Endothelial cell of umbilical vein (primary cell): ENCODE measurements at regions not wholly inside any gene's neighbourhood (a gene's known extent, or its start where the extent isn't known, plus 50 kb on each side); places are given as distances from the start of the nearest gene placed in this dataset.

Source experiments
- BruUV-seq: library from RNA; stranded (reverse); fragments of 400-500 nt; replicated peaks from 2 replicates; lab custom pipeline; 2021; lab: Mats Ljungman, UMichigan
- CTCF ChIA-PET: fragments of 300-600, 350-600 bp; sonication (Branson Sonifier 250); formaldehyde crosslinking; loops from one replicate; lab custom pipeline; 2021; ENCODE audit warnings: antibody characterized with exemption, inconsistent platforms; lab: Charles Lee
- POLR2A ChIA-PET: fragments of 300-600, 350-600 bp; sonication (Branson Sonifier 250); formaldehyde crosslinking; loops from one replicate; lab custom pipeline; 2021; ENCODE audit warnings: antibody characterized with exemption, inconsistent platforms; lab: Charles Lee
- DNase-seq: peaks from one replicate; pipeline ENCODE4 v3.0.0-alpha.2; 2011; ENCODE audit warnings: low read depth, low spot score
- FAIRE-seq: peaks from 2 replicates; lab custom pipeline; 2011; peaks lifted over from hg19 to GRCh38; lab: Jason Lieb, UNC
- H2AFZ ChIP-seq: 2 replicates; pipeline ENCODE4 v1.6.0; 2012; ENCODE audit warnings: low read depth, low read length, control low read depth, inconsistent platforms
- H3K27ac ChIP-seq: 2 replicates; pipeline ENCODE4 v1.5.1; 2011; ENCODE audit warnings: low read depth, mild to moderate bottlenecking, control low read depth, low read length, moderate library complexity; ENCODE audit not compliant: insufficient read depth
- H3K27me3 ChIP-seq, 2 experiments: 2 replicates each; pipeline versions ENCODE4 v1.6.0 to v1.6.1; 2011; ENCODE audit warnings: low read length in 2 of 2, mixed read lengths in 1 of 2; ENCODE audit not compliant: control insufficient read depth in 2 of 2, insufficient read depth in 2 of 2
- H3K36me3 ChIP-seq, 2 experiments: 2 replicates in 1 of 2; 3 replicates in 1 of 2; pipeline ENCODE4 v1.5.1; 2011; ENCODE audit warnings: low read length in 2 of 2, mild to moderate bottlenecking in 1 of 2, moderate library complexity in 1 of 2; ENCODE audit not compliant: control insufficient read depth in 2 of 2, insufficient read depth in 2 of 2; ENCODE audit errors: extremely low read depth in 1 of 2
- H3K4me1 ChIP-seq: 3 replicates; pipeline ENCODE4 v1.5.1; 2011; ENCODE audit warnings: mild to moderate bottlenecking, low read length; ENCODE audit not compliant: control insufficient read depth, insufficient read depth; ENCODE audit errors: extremely low read depth
- H3K4me2 ChIP-seq: 2 replicates; pipeline ENCODE4 v1.6.1; 2011; ENCODE audit warnings: low read length, control low read depth, mixed read lengths; ENCODE audit not compliant: insufficient read depth
- H3K4me3 ChIP-seq, 3 experiments: fragments of 200-600 bp in 1 of 3; sonication (generic), shearing (Covaris generic) in 1 of 3; replicated peaks in 1 of 3; 2 replicates each; pipeline ENCODE4 v1.5.1; 2011 to 2016; ENCODE audit warnings: control low read depth in 3 of 3, low read length in 3 of 3, mild to moderate bottlenecking in 2 of 3, inconsistent platforms in 1 of 3, low read depth in 1 of 3, moderate library complexity in 1 of 3; ENCODE audit not compliant: insufficient read depth in 1 of 3
- H3K79me2 ChIP-seq: 2 replicates; pipeline ENCODE4 v1.6.0; 2012; ENCODE audit warnings: low read length, inconsistent platforms; ENCODE audit not compliant: control insufficient read depth, insufficient read depth
- H3K9ac ChIP-seq: replicated peaks from 2 replicates; pipeline ENCODE3; 2011; ENCODE audit warnings: low read length, control low read depth; ENCODE audit not compliant: insufficient read depth; ENCODE audit errors: extremely low read depth
- H3K9me1 ChIP-seq: replicated peaks from 3 replicates; pipeline ENCODE4 v1.6.0; 2011; ENCODE audit warnings: mild to moderate bottlenecking, low read length; ENCODE audit not compliant: control insufficient read depth, insufficient read depth; ENCODE audit errors: extremely low read depth
- H3K9me3 ChIP-seq: replicated peaks from 2 replicates; pipeline ENCODE4 v1.5.1; 2012; ENCODE audit warnings: low read length, inconsistent platforms; ENCODE audit not compliant: control insufficient read depth, insufficient read depth
- H4K20me1 ChIP-seq: replicated peaks from 2 replicates; pipeline ENCODE3; 2011; ENCODE audit warnings: mild to moderate bottlenecking, low read length; ENCODE audit not compliant: control insufficient read depth, insufficient read depth; ENCODE audit errors: extremely low read depth
- EZH2 ChIP-seq: IDR thresholded peaks from 2 replicates; pipeline ENCODE4 v1.6.1; 2012; ENCODE audit warnings: borderline replicate concordance, low read depth, mild to moderate bottlenecking, moderate library complexity, low read length, inconsistent platforms; ENCODE audit not compliant: severe bottlenecking
- FOS ChIP-seq: IDR thresholded peaks from 2 replicates; pipeline ENCODE4 v1.6.1; 2011; ENCODE audit warnings: mild to moderate bottlenecking, low read length, moderate library complexity, borderline replicate concordance; ENCODE audit not compliant: insufficient read depth
- GATA2 ChIP-seq: IDR thresholded peaks from 2 replicates; pipeline ENCODE4 v1.7.0; 2011; ENCODE audit warnings: low read depth, mild to moderate bottlenecking, moderate library complexity, mixed read lengths, low read length; ENCODE audit not compliant: insufficient read length, insufficient read depth
- JUN ChIP-seq: IDR thresholded peaks from 2 replicates; pipeline ENCODE4 v1.6.1; 2011; ENCODE audit warnings: borderline replicate concordance, low read depth; ENCODE audit not compliant: insufficient read length, insufficient read depth
- MYC ChIP-seq: IDR thresholded peaks from one replicate; pipeline ENCODE4 v1.6.1; 2011; ENCODE audit warnings: mild to moderate bottlenecking, low read depth, low read length
- POLR2A ChIP-seq: IDR thresholded peaks from 2 replicates; pipeline ENCODE4 v1.6.1; 2012; ENCODE audit warnings: low read depth, mild to moderate bottlenecking, control low read depth, low read length
- POLR2AphosphoS5 ChIP-seq: IDR thresholded peaks from 2 replicates; pipeline ENCODE4 v1.6.1; 2012; ENCODE audit warnings: low read depth, mild to moderate bottlenecking, control low read depth, low read length, moderate library complexity; ENCODE audit not compliant: insufficient read depth
- dilution Hi-C: fragments of 300-500 bp; cut with MboI; formaldehyde crosslinking; loops from one replicate; pipeline ENCODE4 v1.15.0; 2019; ENCODE audit warnings: low sequenced_read_pairs; ENCODE audit not compliant: extremely low pct_ligation_motif_present
- intact Hi-C: fragments of 100-400 bp; cut with micrococcal nuclease; formaldehyde crosslinking; loops from one replicate; pipeline ENCODE4 v1.10.0; 2022
- TF ChIP-seq, protein P1 (sequence below): IDR thresholded peaks from 2 replicates; pipeline ENCODE4 v1.6.1; 2011; ENCODE audit not compliant: insufficient read depth, insufficient read length
- TF ChIP-seq, protein P2 (sequence below), 2 donors: IDR thresholded peaks; 1 replicate in 1 of 2; 2 replicates in 1 of 2; pipeline ENCODE4 v1.5.1; 2011; ENCODE audit warnings: low read length in 2 of 2, mild to moderate bottlenecking in 2 of 2, moderate library complexity in 2 of 2, control low read depth in 1 of 2, inconsistent platforms in 1 of 2, low read depth in 1 of 2; ENCODE audit not compliant: insufficient read depth in 1 of 2; ENCODE audit errors: extremely low read depth in 1 of 2

DNA sequence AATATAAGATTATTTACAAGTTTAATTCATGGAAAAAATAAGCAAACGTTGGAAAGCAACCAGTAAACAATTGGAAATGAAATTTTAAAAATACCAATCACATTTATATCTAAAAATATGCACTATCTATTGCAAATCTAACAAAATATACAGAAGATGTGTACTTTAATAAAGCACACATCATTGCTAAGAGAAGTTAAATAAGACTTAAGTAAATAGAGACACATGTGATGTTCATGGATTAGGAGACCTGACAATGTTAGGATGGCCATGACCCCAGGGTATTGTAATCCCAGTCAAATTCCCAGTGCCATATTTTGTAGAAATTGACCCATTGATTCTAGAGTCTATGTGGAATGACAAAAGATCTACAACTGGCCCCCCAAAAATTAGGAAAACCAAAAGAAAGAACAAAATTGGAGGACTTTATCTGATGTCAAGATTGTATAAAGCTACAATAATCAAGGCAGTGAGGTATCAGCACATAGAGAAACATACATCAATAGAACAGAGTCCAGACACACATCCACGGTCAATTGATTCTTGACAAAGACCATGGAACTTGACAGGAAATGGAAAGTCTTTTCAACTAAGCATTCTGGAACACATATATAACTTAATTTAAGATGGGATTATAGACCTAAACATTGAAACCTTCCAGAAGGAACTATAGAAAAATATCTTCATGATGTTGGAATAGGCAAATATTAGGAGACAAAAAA, 90.8 kb upstream of the USP29 start:
- H3K27ac ChIP-seq: no peak overlapping the region
- CTCF ChIA-PET: no interaction called here
- intact Hi-C loops: no loop called here
- no peak for FAIRE-seq
- H3K79me2 ChIP-seq: no peaks in the 10 kb centered on the region
- DNase-seq: no peak
- dilution Hi-C loops: no loop called here
- no peak overlapping the region for H3K4me3 ChIP-seq
- peaks cover 6% of the 10 kb centered on the region for H3K9me3 ChIP-seq
- H3K27me3 ChIP-seq: no peaks in the 10 kb centered on the region
- H3K36me3 ChIP-seq: no peaks in the 10 kb centered on the region
- no peak overlapping the region for H3K4me2 ChIP-seq
- no peaks in the 10 kb centered on the region for H3K9me1 ChIP-seq
- H4K20me1 ChIP-seq: no peaks in the 10 kb centered on the region
- BruUV-seq: no TSS peak
- H2AFZ ChIP-seq: no peak overlapping the region
- no peaks in the 10 kb centered on the region for H3K4me1 ChIP-seq
- H3K9ac ChIP-seq: no peak overlapping the region
- POLR2A ChIA-PET: no interaction called here
- TF ChIP-seq POLR2A (no peak), GATA2 (no peak), EZH2 (no peak)
- TF ChIP-seq, protein P1, sequence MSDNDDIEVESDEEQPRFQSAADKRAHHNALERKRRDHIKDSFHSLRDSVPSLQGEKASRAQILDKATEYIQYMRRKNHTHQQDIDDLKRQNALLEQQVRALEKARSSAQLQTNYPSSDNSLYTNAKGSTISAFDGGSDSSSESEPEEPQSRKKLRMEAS: no peak

DNA sequence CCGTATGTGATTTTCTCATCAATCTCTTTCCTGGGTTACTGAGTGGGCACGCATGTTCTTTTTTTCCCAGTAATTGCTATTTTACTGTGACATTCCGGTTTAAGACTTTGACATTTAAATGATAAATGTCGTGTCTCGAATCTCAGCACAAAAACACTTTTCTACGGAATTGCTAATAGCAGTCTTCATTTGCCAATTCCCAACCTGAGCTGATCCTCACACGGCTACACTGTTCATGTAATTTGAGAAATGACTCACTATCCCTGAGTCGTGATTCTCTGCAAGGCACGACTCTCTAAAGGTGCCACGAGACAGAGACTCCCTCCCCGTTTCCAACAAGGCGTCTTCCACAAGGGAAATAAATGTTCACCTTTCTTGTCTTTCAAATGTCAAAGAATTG, 88.7 kb upstream of the USP29 start:
- H2AFZ ChIP-seq: no peak overlapping the region
- no peaks in the 10 kb centered on the region for H3K4me1 ChIP-seq
- dilution Hi-C loops: no loop called here
- H3K79me2 ChIP-seq: no peaks in the 10 kb centered on the region
- no peak for DNase-seq
- ChIA-PET CTCF (no interaction called here), POLR2A (no interaction called here)
- H3K27me3 ChIP-seq: no peaks in the 10 kb centered on the region
- no TSS peak for BruUV-seq
- TF ChIP-seq JUN (no peak), POLR2A (no peak), FOS (no peak), EZH2 (no peak), GATA2 (no peak), POLR2AphosphoS5 (no peak), MYC (no peak)
- TF ChIP-seq, protein P1: no peak
- TF ChIP-seq, protein P2, sequence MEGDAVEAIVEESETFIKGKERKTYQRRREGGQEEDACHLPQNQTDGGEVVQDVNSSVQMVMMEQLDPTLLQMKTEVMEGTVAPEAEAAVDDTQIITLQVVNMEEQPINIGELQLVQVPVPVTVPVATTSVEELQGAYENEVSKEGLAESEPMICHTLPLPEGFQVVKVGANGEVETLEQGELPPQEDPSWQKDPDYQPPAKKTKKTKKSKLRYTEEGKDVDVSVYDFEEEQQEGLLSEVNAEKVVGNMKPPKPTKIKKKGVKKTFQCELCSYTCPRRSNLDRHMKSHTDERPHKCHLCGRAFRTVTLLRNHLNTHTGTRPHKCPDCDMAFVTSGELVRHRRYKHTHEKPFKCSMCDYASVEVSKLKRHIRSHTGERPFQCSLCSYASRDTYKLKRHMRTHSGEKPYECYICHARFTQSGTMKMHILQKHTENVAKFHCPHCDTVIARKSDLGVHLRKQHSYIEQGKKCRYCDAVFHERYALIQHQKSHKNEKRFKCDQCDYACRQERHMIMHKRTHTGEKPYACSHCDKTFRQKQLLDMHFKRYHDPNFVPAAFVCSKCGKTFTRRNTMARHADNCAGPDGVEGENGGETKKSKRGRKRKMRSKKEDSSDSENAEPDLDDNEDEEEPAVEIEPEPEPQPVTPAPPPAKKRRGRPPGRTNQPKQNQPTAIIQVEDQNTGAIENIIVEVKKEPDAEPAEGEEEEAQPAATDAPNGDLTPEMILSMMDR (IDR thresholded peaks at IDR 0.05; ENCODE audit: extremely low read depth in 1 of 2, insufficient read depth in 1 of 2, low read depth in 1 of 2, low read length in 2 of 2): no peak
- H3K9ac ChIP-seq: no peak overlapping the region
- no peaks in the 10 kb centered on the region for H4K20me1 ChIP-seq
- H3K4me2 ChIP-seq: no peak overlapping the region
- no peak overlapping the region for H3K27ac ChIP-seq
- no peak overlapping the region for H3K4me3 ChIP-seq
- H3K9me3 ChIP-seq: peaks cover 4% of the 10 kb centered on the region
- no peak for FAIRE-seq
- H3K9me1 ChIP-seq: no peaks in the 10 kb centered on the region
- intact Hi-C loops: no loop called here
- no peaks in the 10 kb centered on the region for H3K36me3 ChIP-seq
